PC-9 (cell line): ENCODE measurements at regions not wholly inside any gene's neighbourhood (a gene's known extent, or its start where the extent isn't known, plus 50 kb on each side); places are given as distances from the start of the nearest gene placed in this dataset.

Source experiments
- BruUV-seq: library from RNA; stranded (reverse); fragments of 400-500 nt; replicated peaks from 2 replicates; lab custom pipeline; 2021; lab: Mats Ljungman, UMichigan
- CTCF ChIA-PET: fragments of 300-600 bp; sonication (Branson Sonifier 250); formaldehyde crosslinking; loops from one replicate; lab custom pipeline; 2022; ENCODE audit warnings: antibody characterized with exemption; lab: Charles Lee
- POLR2A ChIA-PET: fragments of 300-600 bp; sonication (Branson Sonifier 250); formaldehyde crosslinking; loops from one replicate; lab custom pipeline; 2022; ENCODE audit warnings: antibody characterized with exemption; ENCODE audit not compliant: unreplicated experiment; lab: Charles Lee
- DNase-seq, 2 experiments: peaks; one replicate each; pipeline versions ENCODE4 v3.0.0 to v3.0.0-alpha.2; 2015 to 2022; ENCODE audit warnings: mixed read lengths in 1 of 2
- H2AFZ ChIP-seq: fragments of 200-600 bp; sonication (generic); 2 replicates; pipeline ENCODE4 v1.8.1; 2017; ENCODE audit warnings: antibody characterized with exemption
- H3F3A ChIP-seq: fragments of 200-600 bp; sonication (generic); 2 replicates; pipeline ENCODE4 v1.8.1; 2017; ENCODE audit warnings: antibody characterized with exemption, mild to moderate bottlenecking, low read depth; ENCODE audit not compliant: insufficient read depth
- H3K27ac ChIP-seq: fragments of 200-600 bp; sonication (generic); 2 replicates; pipeline ENCODE4 v1.6.1; 2016; ENCODE audit warnings: mixed run types
- H3K27me3 ChIP-seq: fragments of 200-600 bp; sonication (generic); 2 replicates; pipeline ENCODE4 v1.6.1; 2016; ENCODE audit warnings: low read depth, mixed run types; ENCODE audit not compliant: insufficient read depth
- H3K36me3 ChIP-seq: fragments of 200-600 bp; sonication (generic); 2 replicates; pipeline ENCODE4 v1.6.1; 2016; ENCODE audit warnings: low read depth, mixed run types
- H3K4me1 ChIP-seq: fragments of 200-600 bp; sonication (generic); replicated peaks from 2 replicates; pipeline ENCODE4 v1.6.1; 2016; ENCODE audit warnings: mixed run types; ENCODE audit not compliant: insufficient read depth
- H3K4me2 ChIP-seq: fragments of 200-600 bp; sonication (generic); 2 replicates; pipeline ENCODE4 v1.6.1; 2017; ENCODE audit warnings: mixed run types
- H3K4me3 ChIP-seq: fragments of 200-600 bp; sonication (generic); 2 replicates; pipeline ENCODE4 v1.6.1; 2016; ENCODE audit warnings: mixed run types
- H3K79me2 ChIP-seq: fragments of 200-600 bp; sonication (generic); 2 replicates; pipeline ENCODE4 v1.6.1; 2017; ENCODE audit warnings: low read depth, mixed run types
- H3K9me2 ChIP-seq: fragments of 200-600 bp; sonication (generic); 2 replicates; pipeline ENCODE4 v1.8.1; 2017; ENCODE audit warnings: mild to moderate bottlenecking; ENCODE audit not compliant: insufficient read depth
- H3K9me3 ChIP-seq: fragments of 200-600 bp; sonication (generic); 2 replicates; pipeline ENCODE4 v1.8.1; 2016; ENCODE audit warnings: low read depth; ENCODE audit not compliant: insufficient read depth
- H4K20me1 ChIP-seq: fragments of 200-600 bp; sonication (generic); 2 replicates; pipeline ENCODE4 v1.8.1; 2017; ENCODE audit not compliant: insufficient read depth
- CTCF ChIP-seq: fragments of 200-600 bp; sonication (generic); conservative IDR thresholded peaks from 2 replicates; pipeline ENCODE4 v1.6.1; 2017; ENCODE audit warnings: mixed run types, antibody characterized with exemption, mild to moderate bottlenecking, moderate library complexity
- EZH2 ChIP-seq: fragments of 200-600 bp; sonication (generic); IDR thresholded peaks from 2 replicates; pipeline ENCODE4 v1.8.0; 2017; ENCODE audit warnings: antibody characterized with exemption, low read depth
- intact Hi-C: fragments of 100-400 bp; cut with micrococcal nuclease; formaldehyde crosslinking; loops from one replicate; pipeline ENCODE4 v1.10.0; 2022; ENCODE audit not compliant: unreplicated experiment

- ChIA-PET POLR2A (no interaction called here), CTCF (no interaction called here)
- no peaks in the 10 kb centered on the region for H3K27me3 ChIP-seq
- no peaks in the 10 kb centered on the region for H3K79me2 ChIP-seq
- DNase-seq = no peak
- no peaks in the 10 kb centered on the region for H3F3A ChIP-seq
- no peaks in the 10 kb centered on the region for H3K9me3 ChIP-seq
- no peak overlapping the region for H3K27ac ChIP-seq
- H3K4me1 ChIP-seq = no peaks in the 10 kb centered on the region
- no peaks in the 10 kb centered on the region for H3K9me2 ChIP-seq
- H2AFZ ChIP-seq = no peak overlapping the region; the same call in 1 of the 2 replicates
- H3K4me2 ChIP-seq = no peak overlapping the region
- no peaks in the 10 kb centered on the region for H3K36me3 ChIP-seq
- TF ChIP-seq CTCF (no peak), EZH2 (no peak)
- no TSS peak for BruUV-seq
- H3K4me3 ChIP-seq = no peak overlapping the region
- intact Hi-C loops = no loop called here
- H4K20me1 ChIP-seq = no peaks in the 10 kb centered on the region
Observed at GRCh38 chr5:39486790-39487189, 62.0 kb upstream of the DAB2 start.

GRCh38 chr5:39486361-39486760, 61.6 kb upstream of the DAB2 start:
- Histone ChIP-seq H3K9me2 (no peaks in the 10 kb centered on the region), H3K9me3 (no peaks in the 10 kb centered on the region), H2AFZ (no peak overlapping the region), H3K4me3 (no peak overlapping the region), H3K27ac (no peak overlapping the region), H3K4me1 (no peaks in the 10 kb centered on the region), H3K79me2 (no peaks in the 10 kb centered on the region), H3F3A (no peaks in the 10 kb centered on the region), H3K4me2 (no peak overlapping the region), H4K20me1 (no peaks in the 10 kb centered on the region), H3K27me3 (no peaks in the 10 kb centered on the region), H3K36me3 (no peaks in the 10 kb centered on the region)
- POLR2A ChIA-PET = interaction anchor here (0.6 kb wide), 1 partner anchor 44 kb away, joined by 3 read pairs; no protein-coding TSS in a partner anchor
- DNase-seq = no peak
- TF ChIP-seq CTCF = no peak
- no peak for TF ChIP-seq EZH2
- intact Hi-C loops = no loop called here
- CTCF ChIA-PET = interaction anchor here (0.6 kb wide), 1 partner anchor 32 kb away, joined by 3 read pairs; no protein-coding TSS in a partner anchor
- no TSS peak for BruUV-seq

- TF ChIP-seq CTCF (no peak), EZH2 (no peak)
- no peaks in the 10 kb centered on the region for H3K36me3 ChIP-seq
- H3K79me2 ChIP-seq = no peaks in the 10 kb centered on the region
- no peak overlapping the region for H3K4me2 ChIP-seq
- no peaks in the 10 kb centered on the region for H3K9me2 ChIP-seq
- no peak for DNase-seq
- BruUV-seq = no TSS peak
- H4K20me1 ChIP-seq = no peaks in the 10 kb centered on the region
- H3K27me3 ChIP-seq = no peaks in the 10 kb centered on the region
- H3K4me3 ChIP-seq = no peak overlapping the region
- H3F3A ChIP-seq = no peaks in the 10 kb centered on the region
- intact Hi-C loops = no loop called here
- H2AFZ ChIP-seq = no peak overlapping the region
- H3K9me3 ChIP-seq = no peaks in the 10 kb centered on the region
- POLR2A ChIA-PET = no interaction called here
- no peaks in the 10 kb centered on the region for H3K4me1 ChIP-seq
- H3K27ac ChIP-seq = no peak overlapping the region
- CTCF ChIA-PET = no interaction called here
Observed at GRCh38 chr5:39485079-39485478, 60.3 kb upstream of the DAB2 start.
